RPMI8226 (cell line): ENCODE measurements at regions not wholly inside any gene's neighbourhood (a gene's known extent, or its start where the extent isn't known, plus 50 kb on each side); places are given as distances from the start of the nearest gene placed in this dataset.
"Not testable (repeated sequence)": the region's sequence is repeated elsewhere in the genome, so short reads cannot be mapped to it uniquely, and the experiment has no call there.

Experiments used
- DNase-seq: peaks from one replicate; pipeline ENCODE4 v3.0.0-alpha.2; 2015

DNA sequence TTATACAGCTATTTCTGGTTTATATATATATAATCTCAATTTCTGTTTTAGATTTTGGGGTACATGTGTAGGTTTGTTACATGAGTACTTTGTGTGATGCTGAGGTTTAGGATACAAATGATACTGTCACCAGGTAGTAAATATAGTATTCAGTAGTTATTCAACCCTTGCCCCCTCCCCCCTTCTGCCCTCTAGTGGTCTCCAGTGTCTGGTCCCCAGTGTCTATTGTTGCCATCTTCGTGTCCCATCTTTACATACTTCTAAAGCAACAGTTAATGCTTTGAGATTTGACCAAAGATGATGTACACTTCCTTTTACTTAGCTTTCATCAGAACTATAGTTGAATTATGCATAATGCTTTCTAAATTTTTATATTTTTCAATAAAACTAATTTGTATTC, 1623.4 kb upstream of the PRR20A start:
- peak; percentile 5 for DNase-seq

- no peak for DNase-seq
Measured at GRCh38 chr13:55528434-55528833, 1612.3 kb upstream of the PRR20A start.

GRCh38 chr13:55534306-55534705, 1606.4 kb upstream of the PRR20A start:
- DNase-seq: no peak

GRCh38 chr13:55538424-55538823, 1602.3 kb upstream of the PRR20A start:
- no peak for DNase-seq

- DNase-seq: no peak
Measured at GRCh38 chr13:55543053-55543452, 1597.7 kb upstream of the PRR20A start.

- DNase-seq: no peak
Measured at GRCh38 chr13:55550624-55551023, 1590.1 kb upstream of the PRR20A start.

- no peak for DNase-seq
Measured at GRCh38 chr13:55553701-55554100, 1587.0 kb upstream of the PRR20A start.

- no peak for DNase-seq
Measured at GRCh38 chr13:55554741-55555140, 1586.0 kb upstream of the PRR20A start.

GRCh38 chr13:55560331-55560730, 1580.4 kb upstream of the PRR20A start:
- DNase-seq: no peak

DNA sequence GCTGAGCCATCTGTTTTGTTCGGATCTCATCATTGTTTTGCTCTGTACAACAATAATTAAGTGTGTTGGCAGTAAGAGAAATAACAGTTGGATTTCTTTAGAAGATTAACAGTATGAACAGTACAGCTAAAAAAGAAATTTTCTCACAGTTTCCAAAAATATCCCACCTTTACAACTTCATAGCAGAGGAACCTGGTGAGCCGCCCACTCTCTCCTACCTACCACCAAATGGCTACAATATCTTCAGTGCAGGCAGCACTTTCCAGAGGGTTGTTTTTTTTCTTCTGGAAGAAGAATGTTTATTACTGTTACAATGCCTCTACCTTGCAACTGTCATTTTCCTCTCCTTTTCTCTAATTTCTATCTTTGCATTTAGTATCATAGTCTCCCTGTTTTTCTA, 1577.5 kb upstream of the PRR20A start:
- no peak for DNase-seq

- DNase-seq: no peak
Measured at GRCh38 chr13:55566334-55566733, 1574.4 kb upstream of the PRR20A start.

DNA sequence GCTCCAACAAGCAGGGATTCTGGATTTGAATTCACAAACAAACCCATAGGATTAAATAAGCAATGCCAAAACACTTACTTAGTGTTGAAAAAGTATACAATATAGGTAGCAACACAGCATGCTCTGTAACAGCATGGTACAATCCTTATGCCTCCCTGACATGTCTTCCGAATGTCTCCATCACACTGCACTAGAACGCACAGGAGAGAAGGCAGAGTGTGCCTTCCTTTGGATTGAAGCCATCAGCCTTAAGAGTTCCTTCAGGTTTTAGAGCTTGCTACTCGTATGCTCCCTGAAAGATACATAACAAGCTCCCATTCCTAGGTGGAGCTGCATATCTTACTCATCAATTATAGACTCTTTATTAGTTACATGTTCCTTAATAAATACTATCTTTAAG, 1573.9 kb upstream of the PRR20A start:
- no peak for DNase-seq

GRCh38 chr13:55567721-55568625, 1572.7 kb upstream of the PRR20A start:
- no peak for DNase-seq

DNA sequence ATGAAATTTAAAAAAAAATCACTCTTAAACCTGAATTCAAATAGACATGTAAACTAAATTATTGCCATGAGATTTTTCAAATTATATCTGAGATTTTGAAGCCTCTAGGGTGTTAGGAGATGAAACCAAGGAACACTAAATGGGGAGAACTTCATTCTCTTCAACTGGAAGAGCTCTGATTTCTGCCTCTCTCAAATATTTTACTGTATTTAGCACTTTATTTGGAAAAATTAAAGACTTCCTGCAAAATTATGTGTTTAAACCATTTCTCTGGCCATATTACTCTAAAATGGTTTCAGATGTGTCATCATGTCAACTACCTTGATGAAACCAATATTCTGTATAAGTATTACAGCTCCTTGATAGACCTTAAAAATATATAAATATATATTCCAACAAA, 1571.6 kb upstream of the PRR20A start:
- DNase-seq: no peak

GRCh38 chr13:55569514-55569913, 1571.2 kb upstream of the PRR20A start:
- no peak for DNase-seq

DNA sequence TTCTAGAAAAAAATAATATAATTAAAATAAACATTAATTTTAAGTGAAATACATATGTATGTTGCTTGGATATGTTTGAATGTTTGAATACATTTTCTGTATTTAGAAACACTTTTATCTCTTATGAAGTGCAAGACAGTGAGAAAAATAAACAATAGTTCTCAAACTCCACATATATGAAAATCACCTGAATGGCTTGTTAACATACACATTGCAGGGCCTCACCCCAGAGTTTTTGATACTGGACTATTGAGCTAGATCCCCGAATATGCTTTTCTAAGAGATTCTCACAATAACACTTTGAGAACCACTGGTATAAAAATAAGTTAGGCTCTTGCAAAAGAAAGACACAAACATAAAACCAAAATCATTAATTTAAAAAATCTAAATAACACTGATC, 1570.3 kb upstream of the PRR20A start:
- DNase-seq: no peak

DNA sequence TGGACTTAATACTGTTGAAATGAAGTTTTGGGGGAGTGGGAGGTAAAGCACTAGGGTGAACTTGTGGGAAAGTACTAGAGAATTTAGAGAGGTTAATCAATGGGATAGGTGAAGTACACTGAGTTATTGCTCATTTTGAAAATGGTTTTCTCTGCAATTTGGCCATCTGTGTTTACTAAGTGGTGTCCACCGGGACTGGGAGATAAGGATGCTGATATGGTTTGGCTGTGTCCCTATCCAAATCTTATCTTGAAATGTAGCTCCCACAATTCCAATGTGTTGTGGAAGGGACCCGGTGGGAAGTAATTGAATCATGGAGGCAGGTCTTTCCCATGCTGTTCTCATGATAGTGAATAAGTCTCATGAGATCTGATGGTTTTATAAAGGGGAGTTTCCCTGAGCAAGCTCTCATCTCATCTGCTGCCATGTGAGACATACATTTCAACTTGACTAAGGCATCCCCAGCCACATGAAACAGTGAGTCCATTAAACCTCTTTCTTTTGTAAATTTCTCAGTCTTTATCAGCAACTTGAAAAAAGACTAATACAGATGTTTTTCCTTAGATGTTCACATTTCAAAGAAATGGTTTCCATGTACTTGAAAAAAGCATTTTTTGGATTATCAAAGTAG, 1569.4 kb upstream of the PRR20A start:
- no peak for DNase-seq

GRCh38 chr13:55572408-55572807, 1568.3 kb upstream of the PRR20A start:
- DNase-seq: no peak

GRCh38 chr13:55572862-55573261, 1567.9 kb upstream of the PRR20A start:
- DNase-seq: no peak

DNA sequence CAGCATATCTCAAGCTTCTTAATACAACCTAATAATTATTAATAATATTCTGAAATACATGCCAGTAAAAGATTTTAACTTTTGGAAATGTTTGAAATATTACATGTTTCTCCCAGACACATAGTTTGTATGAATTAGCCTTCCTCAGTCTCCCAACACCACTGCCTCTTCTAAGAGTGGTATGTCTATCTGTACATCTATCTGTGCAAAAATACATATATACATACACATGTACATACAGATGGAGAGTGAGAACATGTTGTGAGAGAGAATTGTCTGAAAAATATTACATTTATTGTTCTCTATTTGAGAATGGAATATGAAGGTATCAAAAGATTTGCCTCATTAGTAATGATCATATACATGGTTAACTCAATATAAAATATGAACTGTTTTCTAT, 1567.2 kb upstream of the PRR20A start:
- DNase-seq: no peak

GRCh38 chr13:55576389-55576788, 1564.3 kb upstream of the PRR20A start:
- DNase-seq: no peak

DNA sequence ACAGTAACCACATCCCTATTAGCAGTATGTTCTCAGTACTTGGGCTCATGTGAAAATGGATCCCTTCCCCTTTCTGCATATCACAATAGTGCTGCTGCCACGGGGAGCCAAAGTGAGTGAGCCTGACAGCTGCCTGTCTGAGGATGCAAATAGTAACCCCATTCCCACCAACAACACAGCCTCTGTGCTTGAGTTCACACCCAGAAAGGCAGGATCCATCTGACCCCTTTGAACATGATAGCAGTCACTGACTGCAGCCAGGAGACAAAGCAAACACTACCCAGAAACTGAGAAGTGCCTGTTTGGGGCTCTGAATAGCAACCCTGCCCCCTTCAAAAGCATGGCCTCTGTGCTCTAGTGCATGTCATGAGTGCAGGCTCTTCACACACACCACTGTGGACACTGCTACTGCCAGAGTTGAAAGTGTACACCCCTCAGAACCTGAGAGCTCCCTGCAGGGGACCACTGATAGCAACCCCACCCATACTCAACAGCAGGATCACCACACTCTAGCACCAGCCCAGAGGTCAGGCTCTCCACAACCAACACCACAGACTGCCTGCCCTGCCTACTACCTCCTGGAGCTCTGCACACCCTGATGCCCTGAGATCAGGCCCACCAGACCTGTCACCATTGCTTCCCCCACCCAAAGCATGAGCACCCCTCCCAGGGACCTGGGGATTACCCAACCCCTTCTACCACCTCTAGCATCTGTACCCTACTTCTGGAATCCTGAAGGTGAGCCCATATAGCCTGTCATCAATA, 1563.5 kb upstream of the PRR20A start:
- DNase-seq: no peak

GRCh38 chr13:55577847-55578210, 1562.9 kb upstream of the PRR20A start:
- DNase-seq: no peak

- DNase-seq: not testable (repeated sequence)
Measured at GRCh38 chr13:55582294-55582693, 1558.4 kb upstream of the PRR20A start.
